ENCODE measurements at regions not wholly inside any gene's neighbourhood (a gene's known extent, or its start where the extent isn't known, plus 50 kb on each side); places are given as distances from the start of the nearest gene placed in this dataset.
A peak's percentile ranks its signal among the peaks of the same experiment; 100 is the strongest.

DNA sequence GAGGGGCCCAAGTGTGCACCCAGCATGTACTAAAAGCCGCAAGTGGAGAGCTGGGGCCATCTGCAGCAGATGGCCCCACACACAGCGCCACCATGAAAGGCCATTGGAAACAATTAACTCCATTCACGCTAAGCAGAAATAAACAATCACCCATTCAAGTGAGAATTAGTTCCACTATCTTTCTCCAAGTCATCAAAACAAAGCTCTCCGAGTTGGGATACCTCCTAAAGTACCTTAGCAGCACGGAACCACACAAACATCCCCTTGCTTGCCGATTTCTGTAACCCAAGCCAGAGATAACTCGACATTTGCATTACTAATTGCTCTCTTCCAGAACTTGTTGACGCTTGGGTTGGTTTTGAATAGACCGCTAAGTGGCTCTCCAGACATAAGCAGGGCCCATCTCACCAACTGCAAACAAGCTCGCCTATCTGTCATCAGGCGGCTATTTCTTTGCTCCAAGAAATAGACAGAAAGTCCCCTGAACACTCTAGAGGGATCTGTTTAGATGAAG, 840.6 kb upstream of the SALL3 start:
- Histone ChIP-seq H3K36me3 (no peaks in the 10 kb centered on the region), H3K4me3 (no peak overlapping the region), H3K9me3 (no peaks in the 10 kb centered on the region), H3K27me3 (no peaks in the 10 kb centered on the region), H3K27ac (no peak overlapping the region), H3K4me1 (no peaks in the 10 kb centered on the region)
- DNase-seq = no peak
- intact Hi-C loops (cut with DNase I) = no loop called here
- TF ChIP-seq, protein P1, sequence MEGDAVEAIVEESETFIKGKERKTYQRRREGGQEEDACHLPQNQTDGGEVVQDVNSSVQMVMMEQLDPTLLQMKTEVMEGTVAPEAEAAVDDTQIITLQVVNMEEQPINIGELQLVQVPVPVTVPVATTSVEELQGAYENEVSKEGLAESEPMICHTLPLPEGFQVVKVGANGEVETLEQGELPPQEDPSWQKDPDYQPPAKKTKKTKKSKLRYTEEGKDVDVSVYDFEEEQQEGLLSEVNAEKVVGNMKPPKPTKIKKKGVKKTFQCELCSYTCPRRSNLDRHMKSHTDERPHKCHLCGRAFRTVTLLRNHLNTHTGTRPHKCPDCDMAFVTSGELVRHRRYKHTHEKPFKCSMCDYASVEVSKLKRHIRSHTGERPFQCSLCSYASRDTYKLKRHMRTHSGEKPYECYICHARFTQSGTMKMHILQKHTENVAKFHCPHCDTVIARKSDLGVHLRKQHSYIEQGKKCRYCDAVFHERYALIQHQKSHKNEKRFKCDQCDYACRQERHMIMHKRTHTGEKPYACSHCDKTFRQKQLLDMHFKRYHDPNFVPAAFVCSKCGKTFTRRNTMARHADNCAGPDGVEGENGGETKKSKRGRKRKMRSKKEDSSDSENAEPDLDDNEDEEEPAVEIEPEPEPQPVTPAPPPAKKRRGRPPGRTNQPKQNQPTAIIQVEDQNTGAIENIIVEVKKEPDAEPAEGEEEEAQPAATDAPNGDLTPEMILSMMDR (IDR thresholded peaks at IDR 0.05) = no peak
- no peak for ATAC-seq

DNA sequence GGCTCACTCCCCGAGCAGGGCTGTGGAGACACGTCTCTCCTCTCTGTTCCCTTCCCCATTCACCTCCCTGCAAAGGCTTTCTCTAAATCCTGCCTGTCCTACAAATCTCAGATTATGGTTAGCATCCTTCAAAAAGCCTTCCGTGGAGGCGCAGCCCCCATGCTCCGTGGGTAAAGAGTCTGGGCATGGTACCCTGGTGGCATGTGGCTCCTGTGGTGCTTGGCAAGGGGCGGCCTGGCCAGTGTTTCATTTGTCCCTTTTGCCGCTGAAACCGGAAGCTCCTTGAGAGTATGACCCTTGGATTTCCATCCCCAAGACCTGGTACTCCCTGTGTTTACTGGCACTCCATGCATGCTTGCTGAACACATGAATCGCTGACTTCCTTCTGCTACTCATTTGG, 839.3 kb upstream of the SALL3 start:
- TF ChIP-seq, protein P1 (IDR thresholded peaks at IDR 0.05) = no peak
- DNase-seq = no peak
- Histone ChIP-seq H3K27ac (no peak overlapping the region), H3K4me3 (no peak overlapping the region), H3K27me3 (no peaks in the 10 kb centered on the region), H3K9me3 (no peaks in the 10 kb centered on the region), H3K4me1 (no peaks in the 10 kb centered on the region), H3K36me3 (no peaks in the 10 kb centered on the region)
- ATAC-seq = no peak
- intact Hi-C loops (cut with DNase I) = no loop called here

DNA sequence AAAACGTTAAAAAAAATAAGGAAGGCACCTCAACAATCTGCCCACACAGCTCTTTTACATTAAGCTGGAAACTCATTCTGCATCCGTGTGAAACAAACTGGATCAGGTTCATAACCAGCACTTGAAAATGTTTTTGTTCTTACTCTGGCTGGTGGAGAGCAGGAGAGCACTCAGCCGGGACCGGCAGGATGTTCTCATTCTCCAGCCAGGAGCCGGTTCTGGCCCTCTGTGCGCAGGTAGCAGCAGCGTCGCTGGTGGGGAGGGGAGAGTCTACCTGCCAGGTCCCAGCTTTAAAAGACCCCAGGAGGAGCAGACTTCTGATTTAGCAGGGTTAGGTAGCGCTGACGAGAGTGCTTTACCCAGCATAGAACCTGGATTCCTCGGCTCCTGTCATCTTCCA, 834.9 kb upstream of the SALL3 start:
- ATAC-seq (peak; percentile 94), DNase-seq (peak in 2 of 4 donors; percentile 25 to 61)
- intact Hi-C loops (cut with DNase I) = no loop called here

GRCh38 chr18:78145096-78145495, 834.5 kb upstream of the SALL3 start:
- Histone ChIP-seq H3K27ac (no peak overlapping the region), H3K4me3 (no peak overlapping the region), H3K36me3 (no peaks in the 10 kb centered on the region), H3K9me3 (peaks cover 0 to 10% of the 10 kb centered on the region in 2 donors), H3K27me3 (no peaks in the 10 kb centered on the region), H3K4me1 (no peaks in the 10 kb centered on the region)
- TF ChIP-seq, protein P1 (IDR thresholded peaks at IDR 0.05) = no peak
- intact Hi-C loops (cut with DNase I) = no loop called here
- peak; percentile 93 for ATAC-seq
- DNase-seq = no peak

More for the DNA sequence above, 834.9 kb upstream of the SALL3 start:
- Histone ChIP-seq H3K9me3 (peaks cover 0 to 10% of the 10 kb centered on the region in 2 donors), H3K27ac (no peak overlapping the region), H3K4me3 (no peak overlapping the region), H3K4me1 (no peaks in the 10 kb centered on the region), H3K36me3 (no peaks in the 10 kb centered on the region), H3K27me3 (no peaks in the 10 kb centered on the region)
- TF ChIP-seq, protein P1 (IDR thresholded peaks at IDR 0.05) = no peak

DNA sequence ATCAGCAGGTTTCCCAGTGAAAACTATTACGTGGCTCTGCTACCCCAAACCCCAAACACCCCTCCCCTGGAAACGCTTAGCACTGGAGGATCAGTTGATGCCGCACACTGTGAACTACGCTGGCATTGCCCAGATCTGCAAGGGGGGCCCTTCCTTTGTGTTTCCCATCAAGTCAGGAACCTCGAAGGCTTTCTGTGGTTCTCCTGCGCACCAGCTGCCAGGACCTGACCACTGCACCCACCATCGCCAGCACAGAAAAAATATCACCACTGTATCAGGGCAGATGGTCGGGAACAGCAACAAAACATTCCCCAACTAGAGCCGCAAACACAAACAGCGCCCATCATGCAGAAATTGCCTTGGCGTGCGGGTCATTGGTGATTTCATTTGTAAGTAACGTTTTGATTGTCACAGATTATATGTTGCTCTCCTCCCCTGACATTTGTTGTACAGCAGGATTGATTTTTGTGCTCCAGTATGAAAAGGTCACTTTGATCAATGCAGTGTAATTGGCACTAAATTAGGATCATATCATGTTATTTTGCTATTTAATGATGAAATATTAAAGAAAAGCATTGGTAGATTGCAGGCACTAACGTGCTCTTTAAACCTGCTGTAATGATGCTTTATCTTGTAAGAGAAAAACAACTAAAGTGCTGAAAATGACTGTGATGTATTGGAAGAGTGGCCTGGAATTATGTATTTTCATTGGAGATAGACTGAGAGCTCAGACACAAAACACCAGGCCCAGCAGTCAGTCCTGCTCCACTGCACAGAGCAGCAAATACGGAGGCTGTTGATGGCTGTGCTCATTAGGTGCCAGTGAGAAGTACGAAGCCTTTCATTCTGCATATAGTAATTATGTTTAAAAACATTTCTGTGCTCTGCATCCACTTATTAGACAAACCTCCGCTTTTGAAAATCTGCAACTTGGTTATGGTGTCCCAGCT, 833.2 kb upstream of the SALL3 start:
- TF ChIP-seq, protein P1 (IDR thresholded peaks at IDR 0.05) = no peak
- ATAC-seq = no peak

More for the DNA sequence above, 833.2 kb upstream of the SALL3 start:
- intact Hi-C loops (cut with DNase I) = no loop called here
- no peaks in the 10 kb centered on the region for H3K36me3 ChIP-seq
- no peak overlapping the region for H3K4me3 ChIP-seq
- H3K9me3 ChIP-seq = peaks cover 0 to 10% of the 10 kb centered on the region in 2 donors
- DNase-seq = no peak
- no peak overlapping the region for H3K27ac ChIP-seq
- no peaks in the 10 kb centered on the region for H3K4me1 ChIP-seq
- no peaks in the 10 kb centered on the region for H3K27me3 ChIP-seq

Data from left lung (tissue), 4 donors.